ENCODE measurements at regions not wholly inside any gene's neighbourhood (a gene's known extent, or its start where the extent isn't known, plus 50 kb on each side); places are given as distances from the start of the nearest gene placed in this dataset.

DNA sequence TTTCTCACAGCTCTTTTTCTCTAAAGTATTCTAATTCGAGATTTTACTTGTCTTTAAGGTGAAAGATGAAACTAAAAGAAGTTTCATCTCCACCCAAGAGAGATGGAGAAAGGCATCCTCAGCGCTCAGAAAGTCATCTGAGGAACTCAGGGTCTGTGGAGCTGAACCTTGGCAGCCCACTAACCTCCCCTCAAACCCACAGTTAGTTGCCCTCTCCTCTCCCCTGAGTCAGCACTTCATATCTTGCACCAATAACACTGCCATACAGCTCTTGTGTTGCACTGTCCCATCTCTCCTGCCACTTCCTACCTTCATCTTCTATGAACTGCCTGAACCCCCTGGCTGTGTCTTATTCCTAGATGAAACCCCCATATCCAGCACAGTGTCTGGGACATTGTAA lies 184.8 kb downstream of the RAB28 start:
- Histone ChIP-seq H3K4me1 (replicated peaks; ENCODE audit: insufficient read depth) (no peaks in the 10 kb centered on the region), H4K20me1 (ENCODE audit: insufficient read depth) (no peaks in the 10 kb centered on the region), H3K27ac (no peak overlapping the region), H3K9me3 (ENCODE audit: insufficient read depth, low read depth) (no peaks in the 10 kb centered on the region), H3F3A (ENCODE audit: insufficient read depth, low read depth) (no peaks in the 10 kb centered on the region), H3K9me2 (ENCODE audit: insufficient read depth) (no peaks in the 10 kb centered on the region), H3K79me2 (ENCODE audit: low read depth) (no peaks in the 10 kb centered on the region), H3K36me3 (ENCODE audit: low read depth) (no peaks in the 10 kb centered on the region), H3K27me3 (ENCODE audit: insufficient read depth, low read depth) (no peaks in the 10 kb centered on the region), H3K4me3 (no peak overlapping the region), H3K4me2 (no peak overlapping the region), H2AFZ (no peak overlapping the region)
- no TSS peak for BruUV-seq (replicated peaks)
- intact Hi-C loops (cut with micrococcal nuclease; ENCODE audit: unreplicated experiment), result no loop called here
- TF ChIP-seq, protein P1, sequence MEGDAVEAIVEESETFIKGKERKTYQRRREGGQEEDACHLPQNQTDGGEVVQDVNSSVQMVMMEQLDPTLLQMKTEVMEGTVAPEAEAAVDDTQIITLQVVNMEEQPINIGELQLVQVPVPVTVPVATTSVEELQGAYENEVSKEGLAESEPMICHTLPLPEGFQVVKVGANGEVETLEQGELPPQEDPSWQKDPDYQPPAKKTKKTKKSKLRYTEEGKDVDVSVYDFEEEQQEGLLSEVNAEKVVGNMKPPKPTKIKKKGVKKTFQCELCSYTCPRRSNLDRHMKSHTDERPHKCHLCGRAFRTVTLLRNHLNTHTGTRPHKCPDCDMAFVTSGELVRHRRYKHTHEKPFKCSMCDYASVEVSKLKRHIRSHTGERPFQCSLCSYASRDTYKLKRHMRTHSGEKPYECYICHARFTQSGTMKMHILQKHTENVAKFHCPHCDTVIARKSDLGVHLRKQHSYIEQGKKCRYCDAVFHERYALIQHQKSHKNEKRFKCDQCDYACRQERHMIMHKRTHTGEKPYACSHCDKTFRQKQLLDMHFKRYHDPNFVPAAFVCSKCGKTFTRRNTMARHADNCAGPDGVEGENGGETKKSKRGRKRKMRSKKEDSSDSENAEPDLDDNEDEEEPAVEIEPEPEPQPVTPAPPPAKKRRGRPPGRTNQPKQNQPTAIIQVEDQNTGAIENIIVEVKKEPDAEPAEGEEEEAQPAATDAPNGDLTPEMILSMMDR (conservative IDR thresholded peaks at IDR 0.05), result no peak
- no peak for TF ChIP-seq EZH2 (IDR thresholded peaks at IDR 0.05; ENCODE audit: low read depth)
- DNase-seq, result no peak
- POLR2A ChIA-PET (ENCODE audit: unreplicated experiment), result no interaction called here
- CTCF ChIA-PET, result no interaction called here

DNA sequence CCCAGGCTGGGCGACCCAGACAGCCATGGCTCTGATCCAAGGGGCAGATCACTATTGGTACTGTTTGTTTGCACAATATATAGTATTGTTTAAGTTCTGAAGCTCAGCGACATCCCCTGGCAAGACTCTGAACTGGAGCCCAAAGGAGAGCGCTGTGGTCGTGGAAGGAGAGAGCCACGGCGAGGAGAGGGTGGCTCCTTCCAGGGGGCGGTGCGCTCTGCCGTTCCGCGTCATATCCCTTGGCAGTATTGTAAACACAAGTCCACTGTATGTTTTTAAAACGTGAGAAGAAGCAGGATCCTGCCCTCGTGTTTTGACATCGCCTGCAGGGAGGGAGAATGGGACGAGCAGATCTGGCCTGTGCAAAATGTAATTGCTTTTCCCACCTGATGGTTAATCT lies 185.5 kb downstream of the RAB28 start:
- no peaks in the 10 kb centered on the region for H3K79me2 ChIP-seq (ENCODE audit: low read depth)
- POLR2A ChIA-PET (ENCODE audit: unreplicated experiment), result no interaction called here
- H3K9me3 ChIP-seq (ENCODE audit: insufficient read depth, low read depth), result no peaks in the 10 kb centered on the region
- CTCF ChIA-PET, result no interaction called here
- no peak for DNase-seq
- no peaks in the 10 kb centered on the region for H3K9me2 ChIP-seq (ENCODE audit: insufficient read depth)
- intact Hi-C loops (cut with micrococcal nuclease; ENCODE audit: unreplicated experiment), result no loop called here
- H3F3A ChIP-seq (ENCODE audit: insufficient read depth, low read depth), result no peaks in the 10 kb centered on the region
- H3K36me3 ChIP-seq (ENCODE audit: low read depth), result no peaks in the 10 kb centered on the region
- no peak overlapping the region for H3K4me3 ChIP-seq
- no peak overlapping the region for H2AFZ ChIP-seq
- H3K27me3 ChIP-seq (ENCODE audit: insufficient read depth, low read depth), result no peaks in the 10 kb centered on the region
- no peaks in the 10 kb centered on the region for H4K20me1 ChIP-seq (ENCODE audit: insufficient read depth)
- TF ChIP-seq, protein P1 (conservative IDR thresholded peaks at IDR 0.05), result no peak
- TF ChIP-seq EZH2 (IDR thresholded peaks at IDR 0.05; ENCODE audit: low read depth), result no peak
- no peak overlapping the region for H3K27ac ChIP-seq
- no TSS peak for BruUV-seq (replicated peaks)
- no peak overlapping the region for H3K4me2 ChIP-seq
- H3K4me1 ChIP-seq (replicated peaks; ENCODE audit: insufficient read depth), result no peaks in the 10 kb centered on the region

DNA sequence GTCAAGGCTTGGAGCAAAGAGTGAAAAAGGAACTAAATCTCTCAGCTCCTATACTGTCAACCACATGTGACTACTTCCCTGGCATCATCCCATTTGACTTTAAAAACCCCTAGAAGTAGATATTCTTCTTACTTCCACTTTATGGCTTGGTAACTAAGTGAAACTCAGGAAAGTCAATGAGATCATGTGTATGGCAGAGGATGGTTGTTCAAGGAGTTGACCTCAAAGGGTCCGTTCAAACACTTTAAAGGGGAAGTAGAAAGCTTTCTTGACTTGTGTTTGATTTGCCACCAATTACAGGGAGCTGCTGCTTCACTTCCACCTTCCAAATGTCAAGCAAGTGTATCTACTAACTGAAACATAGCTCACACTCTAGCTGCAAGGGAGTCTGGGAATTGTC lies 187.2 kb downstream of the RAB28 start:
- Histone ChIP-seq H3K27ac (no peak overlapping the region), H4K20me1 (ENCODE audit: insufficient read depth) (no peaks in the 10 kb centered on the region), H3K4me2 (no peak overlapping the region), H2AFZ (no peak overlapping the region), H3F3A (ENCODE audit: insufficient read depth, low read depth) (no peaks in the 10 kb centered on the region), H3K36me3 (ENCODE audit: low read depth) (no peaks in the 10 kb centered on the region), H3K27me3 (ENCODE audit: insufficient read depth, low read depth) (no peaks in the 10 kb centered on the region), H3K9me3 (ENCODE audit: insufficient read depth, low read depth) (no peaks in the 10 kb centered on the region), H3K4me3 (no peak overlapping the region), H3K4me1 (replicated peaks; ENCODE audit: insufficient read depth) (no peaks in the 10 kb centered on the region), H3K79me2 (ENCODE audit: low read depth) (no peaks in the 10 kb centered on the region), H3K9me2 (ENCODE audit: insufficient read depth) (no peaks in the 10 kb centered on the region)
- TF ChIP-seq, protein P1 (conservative IDR thresholded peaks at IDR 0.05), result no peak
- TF ChIP-seq EZH2 (IDR thresholded peaks at IDR 0.05; ENCODE audit: low read depth), result no peak
- DNase-seq, result no peak
- CTCF ChIA-PET, result no interaction called here
- no TSS peak for BruUV-seq (replicated peaks)
- intact Hi-C loops (cut with micrococcal nuclease; ENCODE audit: unreplicated experiment), result no loop called here
- POLR2A ChIA-PET (ENCODE audit: unreplicated experiment), result no interaction called here

Data from PC-9 (cell line).